D341Med (cell line): ENCODE measurements at regions not wholly inside any gene's neighbourhood (a gene's known extent, or its start where the extent isn't known, plus 50 kb on each side); places are given as distances from the start of the nearest gene placed in this dataset.
"Not testable (repeated sequence)": the region's sequence is repeated elsewhere in the genome, so short reads cannot be mapped to it uniquely, and the experiment has no call there.

Experiments used
- DNase-seq: peaks from one replicate; pipeline ENCODE4 v3.0.0; 2012; ENCODE audit warnings: low spot score

DNA sequence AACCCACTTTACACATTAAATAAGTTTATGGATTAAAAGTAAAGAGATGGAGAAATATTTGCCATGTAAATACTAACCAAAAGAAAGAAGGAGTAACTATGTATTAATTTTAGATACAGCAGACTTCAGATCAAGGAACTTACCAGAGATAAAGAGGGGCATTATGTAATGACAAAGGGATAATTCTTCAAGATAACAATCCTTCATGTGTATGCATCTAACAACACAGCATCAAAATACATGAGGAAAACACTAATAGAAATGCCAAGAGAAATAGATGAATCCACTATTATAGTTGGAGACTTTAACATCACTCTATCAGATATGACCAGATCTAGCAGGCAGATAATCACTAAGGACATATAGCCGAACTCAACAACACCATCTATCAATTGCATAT, 149.8 kb upstream of the ANKRD55 start:
- DNase-seq: no peak

DNA sequence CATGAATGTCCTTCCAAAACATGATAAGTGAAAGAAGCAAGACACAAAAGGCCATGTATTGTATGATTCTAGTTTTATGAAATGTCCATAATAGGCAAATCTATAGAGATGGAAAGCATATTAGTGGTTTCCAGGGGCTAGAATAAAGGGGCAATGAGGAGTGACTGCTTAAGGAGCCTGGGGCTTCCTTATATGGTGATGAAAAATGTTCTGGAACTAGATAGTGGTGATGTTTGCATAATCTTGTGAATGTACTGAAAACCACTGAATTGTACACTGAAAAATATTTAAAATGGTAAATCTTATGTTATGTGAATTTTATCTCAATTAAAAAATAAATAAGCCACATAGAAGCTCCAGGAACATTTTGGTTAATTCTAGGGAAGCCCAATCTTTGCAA, 144.4 kb upstream of the ANKRD55 start:
- DNase-seq: no peak

DNA sequence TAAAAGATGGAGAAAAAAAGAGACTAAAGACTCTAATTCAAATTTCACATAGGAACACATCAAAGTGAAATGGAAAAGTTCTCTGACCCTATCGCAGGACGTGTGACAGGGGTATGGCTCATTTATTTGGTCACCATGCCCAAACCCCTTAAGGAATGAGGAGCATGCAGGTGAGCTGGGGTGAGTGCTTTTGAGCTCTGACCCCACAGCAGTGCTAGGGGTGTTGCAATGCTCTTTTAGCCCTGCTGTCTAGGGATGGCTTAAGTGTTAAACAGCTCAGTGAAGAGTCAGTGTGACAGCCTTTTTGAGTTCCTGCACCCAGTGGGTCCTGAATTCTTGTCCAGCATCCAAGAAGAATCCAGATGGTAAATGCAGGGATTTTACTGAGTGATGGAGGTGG, 143.0 kb upstream of the ANKRD55 start:
- DNase-seq: no peak

DNA sequence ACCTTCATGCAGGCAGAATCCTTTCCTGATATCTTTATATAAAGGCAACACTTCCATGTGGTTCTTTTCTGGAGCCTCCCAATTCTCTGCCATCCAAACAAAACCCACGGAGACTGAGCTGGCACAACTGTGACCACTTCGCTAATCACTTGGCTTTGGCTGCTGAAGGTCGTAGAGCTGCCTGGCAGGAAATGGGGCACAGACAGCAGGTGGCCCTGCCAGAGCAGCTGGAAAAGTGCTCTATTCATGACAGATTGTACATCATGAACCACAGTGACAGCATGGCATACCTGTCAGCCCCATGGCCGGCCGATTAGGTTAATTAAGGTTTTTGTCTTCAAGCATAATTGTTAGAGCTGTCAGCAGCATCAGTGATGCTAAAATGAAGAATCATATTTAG, 141.9 kb upstream of the ANKRD55 start:
- DNase-seq: no peak

DNA sequence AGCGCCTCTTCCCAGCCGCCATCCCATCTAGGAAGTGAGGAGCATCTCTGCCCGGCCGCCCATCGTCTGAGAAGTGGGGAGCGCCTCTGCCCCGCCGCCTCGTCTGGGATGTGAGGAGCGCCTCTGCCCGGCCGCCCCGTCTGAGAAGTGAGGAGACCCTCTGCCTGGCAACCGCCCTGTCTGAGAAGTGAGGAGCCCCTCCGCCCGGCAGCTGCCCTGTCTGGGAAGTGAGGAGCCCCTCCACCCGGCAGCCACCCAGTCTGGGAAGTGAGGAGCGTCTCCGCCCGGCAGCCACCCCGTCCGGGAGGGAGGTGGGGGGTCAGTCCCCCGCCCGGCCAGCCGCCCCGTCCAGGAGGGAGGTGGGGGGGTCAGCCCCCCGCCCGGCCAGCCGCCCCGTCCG, 139.4 kb upstream of the ANKRD55 start:
- DNase-seq: not testable (repeated sequence)

DNA sequence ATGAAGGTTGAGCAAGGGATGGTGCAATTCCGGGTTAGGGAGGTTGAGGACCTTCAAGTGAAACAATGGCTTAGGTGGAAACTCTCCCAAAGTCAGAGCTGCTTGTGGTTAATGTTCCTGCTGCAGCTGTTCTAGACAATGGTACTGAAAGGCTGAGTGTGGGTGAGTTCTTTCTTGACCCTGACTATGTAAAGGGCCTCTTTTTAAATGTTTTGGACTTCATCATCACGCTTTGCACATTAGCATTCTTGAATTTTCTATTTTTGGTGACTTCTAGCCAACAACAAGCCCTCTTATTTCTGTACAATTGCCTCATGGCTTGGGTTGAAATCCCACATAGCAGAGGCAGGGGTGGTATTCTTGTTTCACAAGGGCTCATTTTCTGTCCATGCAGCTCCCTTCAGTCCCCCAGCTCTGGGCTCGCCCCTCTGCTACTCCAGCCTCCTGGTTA, 136.3 kb upstream of the ANKRD55 start:
- DNase-seq: no peak

DNA sequence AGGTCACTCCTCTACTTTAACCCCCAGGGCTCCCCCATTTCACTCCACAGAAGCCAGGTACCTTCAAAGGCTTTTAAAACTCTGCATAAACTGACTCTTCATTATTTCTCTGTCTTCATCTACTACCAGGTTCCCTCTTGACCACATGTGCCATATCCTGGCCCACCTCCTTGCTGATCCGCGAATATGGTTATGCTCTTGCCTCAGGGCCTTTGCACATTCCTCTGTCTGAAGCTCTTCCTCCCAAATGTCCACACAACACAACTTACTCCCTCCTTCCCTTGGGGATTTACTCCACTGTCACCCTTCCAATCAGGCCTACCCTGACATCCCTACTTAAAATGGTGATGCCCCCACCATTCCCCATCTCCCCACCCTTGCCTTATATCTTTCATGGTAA, 134.6 kb upstream of the ANKRD55 start:
- no peak for DNase-seq

DNA sequence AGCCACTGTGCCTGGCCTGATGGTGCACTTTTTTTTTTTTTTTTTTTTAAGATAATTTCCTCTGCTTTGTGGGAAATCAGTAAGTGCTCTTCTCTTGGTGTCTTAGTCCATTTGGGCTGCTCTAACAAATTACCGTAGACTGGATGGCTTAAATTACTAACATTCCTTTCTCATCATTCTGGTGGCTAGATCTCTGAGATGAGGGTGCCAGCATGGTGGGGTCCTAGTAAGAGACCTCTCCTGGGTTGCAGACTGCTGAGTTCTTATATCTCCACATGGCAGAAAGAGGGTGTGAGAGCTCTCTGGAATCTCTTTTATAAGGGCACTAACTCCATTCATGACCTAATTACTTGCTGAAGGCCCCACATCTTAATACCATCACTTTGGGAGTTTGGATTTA, 133.9 kb upstream of the ANKRD55 start:
- DNase-seq: no peak

DNA sequence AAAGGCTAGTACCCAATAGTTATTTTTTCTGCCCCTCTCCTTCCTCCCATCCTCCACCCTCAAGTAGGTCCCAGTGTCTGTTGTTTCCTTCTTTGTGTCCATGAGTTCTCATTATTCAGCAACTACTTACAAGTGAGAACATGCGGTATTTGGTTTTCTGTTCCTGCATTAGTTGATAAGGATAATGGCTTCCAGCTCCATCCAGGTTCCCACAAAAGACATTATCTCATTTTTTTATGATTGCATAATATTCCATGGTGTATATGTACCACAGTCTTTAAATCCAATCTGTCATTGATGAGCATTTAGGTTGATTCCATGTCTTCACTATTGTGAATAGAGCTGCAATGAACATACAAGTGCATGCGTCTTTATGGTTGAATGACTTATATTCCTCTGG, 128.3 kb upstream of the ANKRD55 start:
- DNase-seq: no peak

DNA sequence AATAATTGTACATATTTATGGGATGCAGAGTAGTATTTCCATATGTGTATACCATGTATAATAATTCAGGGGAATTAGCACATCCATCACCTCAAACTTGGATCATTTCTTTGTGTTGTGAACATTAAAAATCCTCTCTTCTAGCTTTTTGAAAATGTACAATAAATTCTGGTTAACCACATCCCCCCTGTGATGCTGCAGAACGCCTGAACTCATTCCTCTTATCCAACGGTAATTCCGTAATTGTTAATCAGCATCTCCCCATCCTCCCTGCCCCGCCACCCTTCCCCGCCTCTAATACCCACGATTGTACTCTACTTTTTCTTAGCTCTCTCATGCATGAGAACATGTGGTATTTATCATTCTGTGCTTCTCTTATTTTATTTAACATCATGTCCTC, 127.7 kb upstream of the ANKRD55 start:
- DNase-seq: no peak

DNA sequence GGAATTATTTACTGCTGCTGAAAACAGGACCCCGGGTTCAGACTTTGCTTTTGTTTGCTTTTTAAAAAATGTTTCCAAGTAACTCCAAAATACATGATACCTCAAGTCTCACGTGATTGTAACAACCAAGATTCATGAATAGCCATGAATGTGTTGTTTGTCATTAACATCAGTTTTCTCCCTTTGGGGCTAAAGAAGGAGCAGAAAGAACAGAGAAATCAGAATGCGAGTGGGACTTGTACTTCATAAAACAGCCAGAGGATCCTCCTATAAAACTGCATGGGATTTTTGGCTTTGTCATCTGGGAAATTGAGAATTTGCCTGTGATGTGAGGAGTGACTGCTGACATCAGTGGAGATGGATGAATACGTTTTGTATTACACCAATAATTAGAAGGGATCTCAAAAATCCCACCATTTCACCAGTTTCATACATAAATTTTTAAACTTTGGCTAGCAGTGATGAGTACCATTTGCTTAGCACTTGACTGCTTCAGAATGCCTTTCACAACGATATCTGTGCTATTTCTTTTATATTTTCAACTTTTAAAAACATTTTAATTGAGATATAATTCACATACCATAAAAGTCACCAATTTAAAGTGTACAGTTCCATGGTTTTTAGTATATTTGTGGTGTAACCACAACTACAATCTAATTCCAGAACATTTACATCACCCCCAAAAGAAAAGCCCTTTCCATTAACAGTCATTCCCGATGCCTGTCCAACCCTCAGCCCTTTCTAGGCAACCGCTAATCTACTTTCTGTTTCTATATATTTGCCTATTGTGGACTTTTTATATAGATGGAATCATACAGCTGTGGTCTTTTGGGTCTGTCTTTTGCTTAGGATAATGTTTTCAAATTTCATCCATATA, 126.9 kb upstream of the ANKRD55 start:
- DNase-seq: no peak

DNA sequence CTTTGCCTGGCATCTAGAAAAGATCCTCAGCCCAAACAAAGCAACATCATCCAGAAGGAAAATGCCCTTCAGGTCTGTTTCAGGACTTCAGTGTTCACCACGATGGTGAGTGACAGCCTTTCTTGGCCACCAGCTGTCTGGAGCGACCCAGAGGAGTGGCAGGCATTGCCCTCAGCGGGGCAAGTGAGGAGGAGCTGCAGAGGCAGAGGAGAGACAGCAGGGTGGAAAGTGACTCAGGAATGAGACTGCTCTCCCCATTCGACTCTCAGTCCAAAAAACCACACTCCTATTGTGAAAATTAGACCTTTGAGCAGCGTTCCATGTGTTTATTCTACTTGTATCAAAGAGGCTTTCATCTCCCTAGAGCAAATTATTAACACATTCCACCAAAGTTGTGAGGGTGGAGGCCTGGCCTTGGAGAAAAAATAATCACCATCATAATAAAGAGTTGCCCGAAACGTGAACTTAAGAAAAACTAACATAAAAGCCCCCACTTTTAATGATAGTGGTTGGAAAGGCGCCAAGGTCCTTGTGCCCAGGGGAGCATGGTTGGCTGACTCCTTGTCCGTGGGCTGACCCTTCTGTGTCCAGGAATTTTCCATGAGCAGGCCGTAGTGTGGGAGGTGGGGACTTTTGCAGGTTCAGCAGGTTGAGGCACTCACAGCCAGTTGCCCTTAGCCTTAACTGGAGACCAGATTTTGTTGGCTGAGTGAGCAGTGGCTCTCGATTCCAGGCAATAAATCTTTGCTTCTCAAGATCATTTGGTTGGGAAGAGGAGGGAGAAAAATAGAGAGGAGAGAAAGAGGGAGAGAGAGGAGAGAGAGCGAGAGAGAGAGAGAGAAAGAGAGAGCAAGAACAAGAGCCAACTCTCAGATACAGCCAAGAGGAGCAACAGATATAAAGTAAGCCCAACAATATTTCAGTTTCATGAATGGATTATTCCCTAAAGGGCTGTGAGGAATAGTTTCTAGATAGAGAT, 125.9 kb upstream of the ANKRD55 start:
- DNase-seq: no peak

DNA sequence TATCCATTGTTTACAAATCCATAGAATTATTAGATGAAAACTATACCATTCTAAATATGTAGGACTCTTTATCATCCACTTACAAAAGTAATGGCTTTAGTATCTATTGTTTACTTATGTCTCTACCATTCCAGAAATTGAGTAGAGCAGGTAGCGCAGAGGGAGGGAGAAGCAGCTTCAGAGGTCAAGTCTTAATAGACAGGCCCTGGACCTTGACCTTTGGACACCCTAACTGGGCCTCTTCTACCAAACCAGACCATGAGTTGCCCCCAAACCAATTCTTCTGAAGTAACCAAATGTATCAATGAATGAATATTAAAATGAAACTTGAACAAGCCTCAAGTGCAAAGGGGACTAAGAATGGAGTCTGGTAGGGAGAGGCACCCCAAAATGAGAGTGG, 124.9 kb upstream of the ANKRD55 start:
- no peak for DNase-seq

DNA sequence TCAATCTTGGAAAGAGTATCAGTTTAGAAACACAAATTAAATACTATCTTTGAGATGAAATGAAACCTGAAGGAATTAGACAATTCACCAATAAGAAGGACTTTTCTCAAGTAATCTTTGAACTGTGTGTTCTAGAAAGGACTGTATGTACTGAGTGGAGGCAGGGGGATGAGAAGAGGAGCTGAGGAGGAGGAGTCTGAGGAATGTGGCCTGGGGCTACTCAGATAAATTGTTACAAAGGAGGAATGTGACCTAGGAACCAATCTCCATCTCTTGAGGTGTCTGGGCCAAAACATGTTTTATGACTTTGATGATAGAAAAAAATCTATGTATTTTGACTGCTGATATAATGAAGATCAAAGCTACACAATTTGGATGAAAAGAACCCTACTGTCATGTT, 124.3 kb upstream of the ANKRD55 start:
- no peak for DNase-seq

DNA sequence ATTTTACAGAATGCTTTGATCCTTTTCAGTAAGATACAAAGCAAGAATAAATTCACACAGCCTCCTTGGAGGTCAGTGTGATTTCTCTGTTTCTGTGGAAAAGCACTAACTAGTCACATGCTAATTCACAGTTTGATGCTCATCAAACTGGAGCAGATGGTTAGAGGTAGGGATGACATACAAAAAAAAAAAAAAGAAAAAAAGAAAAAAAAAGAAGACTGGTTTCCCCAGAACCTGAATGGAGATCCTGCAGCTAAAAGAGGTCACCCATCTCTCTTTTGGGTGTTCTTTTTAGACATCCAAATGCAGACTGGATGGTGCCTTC, 123.7 kb upstream of the ANKRD55 start:
- DNase-seq: no peak

DNA sequence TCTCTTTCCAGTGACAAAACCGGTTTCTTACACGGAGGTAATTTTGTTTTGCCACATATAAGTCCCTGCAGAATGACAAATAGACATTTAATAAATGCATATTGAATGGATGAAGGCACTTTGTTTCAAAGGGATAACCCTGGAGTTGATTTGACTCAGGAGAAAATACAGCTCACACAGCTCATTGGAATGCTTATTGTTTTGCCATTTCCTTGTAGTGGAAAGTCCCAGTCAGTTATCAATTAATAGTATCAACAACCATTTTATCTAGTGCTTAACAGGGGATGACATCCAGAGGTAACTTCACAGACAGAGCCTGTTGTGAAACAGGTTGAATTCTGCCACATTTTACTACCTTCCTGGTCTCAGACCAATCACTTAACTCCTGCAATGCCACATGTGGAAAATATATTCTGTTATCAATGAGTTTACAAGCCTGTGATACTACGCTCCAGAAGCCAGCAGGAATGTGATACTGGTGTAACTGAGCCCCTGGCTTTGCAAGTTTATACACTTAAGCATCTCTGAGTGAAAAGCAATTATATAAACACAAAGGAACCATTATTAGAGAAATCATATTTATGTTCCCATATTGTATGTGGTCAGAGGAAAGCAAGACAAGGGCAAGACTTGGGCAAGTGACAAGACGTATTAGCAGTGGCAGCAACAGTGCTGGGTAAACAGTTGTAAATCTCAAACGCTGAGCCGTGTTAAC, 123.1 kb upstream of the ANKRD55 start:
- no peak for DNase-seq

DNA sequence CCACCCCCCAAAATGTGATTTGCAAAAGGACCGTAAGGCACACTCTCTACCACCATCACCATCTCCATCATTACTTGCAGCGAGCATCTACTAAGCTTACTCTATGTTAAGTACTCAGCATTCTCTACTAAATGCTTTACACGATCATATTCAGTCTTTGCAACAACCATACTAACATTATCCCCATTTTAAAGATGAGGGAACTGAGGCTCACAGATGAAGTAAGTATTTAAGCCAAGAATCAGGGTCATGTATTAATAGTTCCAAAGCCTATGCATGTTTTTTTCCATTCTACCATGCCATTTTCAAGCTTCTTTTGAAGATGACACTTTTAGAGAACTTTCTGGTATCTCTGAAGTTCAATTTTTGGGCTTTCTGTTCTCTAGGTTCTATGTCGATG, 121.7 kb upstream of the ANKRD55 start:
- DNase-seq: no peak

DNA sequence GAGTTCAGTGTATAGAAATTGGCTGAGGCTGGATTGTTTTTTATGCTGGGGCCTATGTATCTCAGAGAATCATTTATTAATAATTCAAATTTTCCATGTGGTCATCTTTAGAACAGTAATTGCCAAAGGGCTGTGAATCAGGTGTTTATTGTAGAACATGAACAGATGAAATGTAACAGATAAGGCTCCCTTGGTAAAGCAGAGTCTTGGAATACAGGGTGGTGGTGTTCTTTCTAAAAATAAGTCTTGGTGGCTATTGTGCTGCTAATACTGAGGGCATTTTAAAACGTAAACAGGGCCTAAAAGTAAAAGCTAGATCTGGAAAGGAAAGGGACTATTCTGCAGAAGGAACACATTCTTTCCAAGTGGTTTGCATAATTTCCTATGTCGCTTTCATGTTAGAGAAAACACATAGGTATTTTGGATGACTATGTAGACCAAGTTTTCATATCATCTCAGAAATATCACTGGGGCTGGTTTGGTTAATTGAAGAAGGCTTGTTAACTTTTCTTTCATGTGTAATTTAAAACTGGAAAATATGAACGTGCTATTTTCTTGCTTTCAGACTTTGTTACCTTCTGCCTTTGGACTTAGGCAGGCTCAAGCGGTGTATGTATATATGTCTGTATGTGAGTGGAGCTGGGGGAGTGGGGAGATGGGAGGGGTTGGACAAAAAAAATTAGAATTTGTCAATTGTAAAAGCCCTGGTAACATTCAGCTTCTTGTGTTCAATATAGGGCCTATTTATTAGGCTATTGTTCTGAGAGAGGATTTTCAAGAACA, 119.9 kb upstream of the ANKRD55 start:
- no peak for DNase-seq

DNA sequence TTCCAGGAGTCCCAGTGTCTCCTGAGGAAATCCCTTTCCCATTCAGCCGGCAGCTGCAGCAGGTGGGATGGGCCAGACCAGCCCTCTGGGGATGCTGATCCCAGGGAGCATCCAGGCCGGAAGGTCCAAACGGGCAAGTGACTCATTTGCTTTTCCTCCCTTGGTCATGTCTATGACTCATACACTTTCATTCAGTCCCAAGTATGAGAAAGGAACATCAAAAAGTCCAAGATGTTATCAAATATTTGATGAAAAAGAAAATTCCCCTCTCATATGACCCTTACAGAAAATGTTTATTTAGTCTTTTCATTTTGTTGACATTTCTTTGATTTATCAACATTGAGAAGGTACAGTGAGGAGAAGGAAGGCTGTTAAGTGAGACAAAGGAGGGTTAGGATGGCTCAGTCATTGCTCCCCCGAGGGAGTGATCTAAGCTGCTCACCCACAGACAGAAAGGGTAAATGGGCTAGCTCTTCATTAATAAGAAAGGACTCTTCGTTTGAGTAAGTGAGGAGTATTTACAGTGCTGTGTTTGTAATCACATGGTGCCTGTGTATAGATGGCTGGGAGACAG, 117.6 kb upstream of the ANKRD55 start:
- no peak for DNase-seq

DNA sequence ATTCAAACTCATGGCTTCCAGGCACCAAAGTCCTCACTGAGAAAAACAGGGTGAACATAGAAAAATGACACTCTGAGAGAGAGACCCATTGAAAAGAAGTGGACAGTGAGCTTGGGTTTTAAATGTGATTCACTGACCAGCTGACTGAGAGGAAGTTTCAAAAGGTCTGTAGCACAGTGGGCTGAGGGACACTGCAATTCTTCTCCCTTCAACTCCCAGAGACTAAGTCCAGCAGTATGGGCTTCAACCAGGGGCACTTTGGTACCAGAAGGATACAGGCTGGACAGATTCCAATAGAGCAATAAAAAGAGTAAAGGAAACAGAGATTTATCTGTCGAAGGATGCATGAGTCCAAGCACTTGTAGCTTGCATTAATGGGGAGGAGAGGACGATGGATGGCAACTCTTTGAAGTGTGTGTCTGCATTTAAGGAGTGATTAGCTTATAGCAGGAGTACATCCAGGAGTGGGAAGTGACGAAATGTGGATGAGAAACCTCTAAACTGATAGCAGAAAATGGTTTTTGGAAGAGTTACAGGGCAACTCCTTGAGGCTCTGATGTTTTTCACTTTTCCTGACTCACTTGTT, 117.0 kb upstream of the ANKRD55 start:
- no peak for DNase-seq

DNA sequence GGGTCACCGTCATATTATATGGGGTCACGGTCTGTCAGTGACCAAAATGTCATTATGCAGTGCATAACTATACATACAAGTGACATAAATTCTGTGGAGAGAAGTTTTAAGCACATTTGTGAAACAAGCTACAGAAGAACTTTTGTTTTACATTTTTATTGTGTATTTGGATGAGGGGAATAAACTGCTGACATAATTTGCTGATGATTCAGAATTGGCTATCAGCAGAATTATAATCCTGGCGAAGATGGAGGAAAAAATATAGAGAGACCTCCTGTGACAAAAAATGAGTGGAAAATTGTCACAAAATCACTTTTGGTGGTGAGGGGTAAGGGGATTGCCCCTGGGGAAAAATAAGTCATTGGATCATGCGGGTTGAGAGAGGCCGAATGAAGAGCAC, 116.3 kb upstream of the ANKRD55 start:
- DNase-seq: no peak
